Nephron (organoid): ENCODE measurements at regions not wholly inside any gene's neighbourhood (a gene's known extent, or its start where the extent isn't known, plus 50 kb on each side); places are given as distances from the start of the nearest gene placed in this dataset.

Source experiments
- H3K27ac Mint-ChIP-seq, 3 experiments: 2 replicates each; pipeline ENCODE4 v1.8.0; 2020; ENCODE audit warnings: mixed read lengths in 3 of 3, mild to moderate bottlenecking in 2 of 3, moderate library complexity in 1 of 3
- H3K27me3 Mint-ChIP-seq: 2 replicates; pipeline ENCODE4 v1.8.0; 2021; ENCODE audit warnings: low read depth, mild to moderate bottlenecking, moderate library complexity, mixed read lengths
- H3K36me3 Mint-ChIP-seq: 2 replicates; pipeline ENCODE4 v1.8.0; 2020; ENCODE audit warnings: low read depth, mixed read lengths
- H3K4me1 Mint-ChIP-seq: 2 replicates; pipeline ENCODE4 v1.8.0; 2020; ENCODE audit warnings: mixed read lengths
- H3K4me3 Mint-ChIP-seq, 3 experiments: 2 replicates each; pipeline ENCODE4 v1.8.0; 2020; ENCODE audit warnings: mild to moderate bottlenecking in 3 of 3, mixed read lengths in 3 of 3, moderate library complexity in 2 of 3
- H3K9me3 Mint-ChIP-seq: 2 replicates; pipeline ENCODE4 v1.8.0; 2020; ENCODE audit warnings: mixed read lengths
- CTCF ChIP-seq, 3 experiments: fragments of 200-600 bp; sonication (generic); IDR thresholded peaks; one replicate each; pipeline ENCODE4 v1.5.0; 2021; ENCODE audit warnings: antibody characterized with exemption in 3 of 3; ENCODE audit not compliant: unreplicated experiment in 3 of 3

GRCh38 chr9:126051446-126052130 is 275.0 kb upstream of the MVB12B start:
- peaks cover 31% of the 10 kb centered on the region for H3K27me3 Mint-ChIP-seq
- no peak for TF ChIP-seq CTCF (IDR thresholded peaks at IDR 0.05; ENCODE audit: unreplicated experiment in 3 of 3)
- no peaks in the 10 kb centered on the region for H3K4me1 Mint-ChIP-seq

GRCh38 chr9:126052791-126053190 is 273.8 kb upstream of the MVB12B start:
- no peaks in the 10 kb centered on the region for H3K36me3 Mint-ChIP-seq
- peaks cover 9% of the 10 kb centered on the region for H3K4me1 Mint-ChIP-seq
- no peak overlapping the region for H3K4me3 Mint-ChIP-seq
- no peak overlapping the region for H3K27ac Mint-ChIP-seq
- no peak for TF ChIP-seq CTCF (IDR thresholded peaks at IDR 0.05; ENCODE audit: unreplicated experiment in 3 of 3)
- H3K9me3 Mint-ChIP-seq, result no peaks in the 10 kb centered on the region
- peaks cover 28% of the 10 kb centered on the region for H3K27me3 Mint-ChIP-seq

More at GRCh38 chr9:126051446-126052130, 275.0 kb upstream of the MVB12B start:
- no peak overlapping the region for H3K4me3 Mint-ChIP-seq
- H3K27ac Mint-ChIP-seq, result no peak overlapping the region
- no peaks in the 10 kb centered on the region for H3K36me3 Mint-ChIP-seq
- peaks cover 5% of the 10 kb centered on the region for H3K9me3 Mint-ChIP-seq

- H3K4me1 Mint-ChIP-seq, result peaks cover 20% of the 10 kb centered on the region
- H3K36me3 Mint-ChIP-seq, result no peaks in the 10 kb centered on the region
- peaks cover 25% of the 10 kb centered on the region for H3K27me3 Mint-ChIP-seq
- no peaks in the 10 kb centered on the region for H3K9me3 Mint-ChIP-seq
- no peak overlapping the region for H3K27ac Mint-ChIP-seq
- H3K4me3 Mint-ChIP-seq, result no peak overlapping the region
- no peak for TF ChIP-seq CTCF (IDR thresholded peaks at IDR 0.05; ENCODE audit: unreplicated experiment in 3 of 3)
Observed at GRCh38 chr9:126053913-126054312, 272.7 kb upstream of the MVB12B start.

GRCh38 chr9:126055381-126055985 is 271.1 kb upstream of the MVB12B start:
- H3K36me3 Mint-ChIP-seq, result no peaks in the 10 kb centered on the region
- TF ChIP-seq CTCF (IDR thresholded peaks at IDR 0.05; ENCODE audit: unreplicated experiment in 3 of 3), result no peak
- no peak overlapping the region for H3K27ac Mint-ChIP-seq
- peaks cover 32% of the 10 kb centered on the region for H3K27me3 Mint-ChIP-seq
- H3K4me3 Mint-ChIP-seq, result no peak overlapping the region
- H3K9me3 Mint-ChIP-seq, result no peaks in the 10 kb centered on the region
- peaks cover 27% of the 10 kb centered on the region for H3K4me1 Mint-ChIP-seq

- Mint-ChIP-seq H3K4me1 (peaks cover 27% of the 10 kb centered on the region), H3K9me3 (no peaks in the 10 kb centered on the region), H3K4me3 (no peak overlapping the region), H3K27ac (no peak overlapping the region), H3K36me3 (no peaks in the 10 kb centered on the region), H3K27me3 (peaks cover 24% of the 10 kb centered on the region)
- TF ChIP-seq CTCF (IDR thresholded peaks at IDR 0.05; ENCODE audit: unreplicated experiment in 3 of 3), result no peak
Observed at GRCh38 chr9:126056312-126057021, 270.2 kb upstream of the MVB12B start.
